HG02798 (cell line): ENCODE measurements at regions not wholly inside any gene's neighbourhood (a gene's known extent, or its start where the extent isn't known, plus 50 kb on each side); places are given as distances from the start of the nearest gene placed in this dataset.

Source experiments
- ATAC-seq: cut with Tn5 transposase; IDR thresholded peaks from one replicate; pipeline ENCODE4 v1.9.1; 2021; ENCODE audit warnings: mild to moderate bottlenecking; ENCODE audit not compliant: unreplicated experiment, poor library complexity

GRCh38 chr3:19093084-19093483 is 55.2 kb upstream of the KCNH8 start:
- ATAC-seq, result no peak

- ATAC-seq, result no peak
Measured at GRCh38 chr3:19077388-19077787, 70.9 kb upstream of the KCNH8 start.

- no peak for ATAC-seq
Measured at GRCh38 chr3:19075037-19075436, 73.3 kb upstream of the KCNH8 start.

GRCh38 chr3:19074257-19074900 is 73.9 kb upstream of the KCNH8 start:
- ATAC-seq, result no peak

DNA sequence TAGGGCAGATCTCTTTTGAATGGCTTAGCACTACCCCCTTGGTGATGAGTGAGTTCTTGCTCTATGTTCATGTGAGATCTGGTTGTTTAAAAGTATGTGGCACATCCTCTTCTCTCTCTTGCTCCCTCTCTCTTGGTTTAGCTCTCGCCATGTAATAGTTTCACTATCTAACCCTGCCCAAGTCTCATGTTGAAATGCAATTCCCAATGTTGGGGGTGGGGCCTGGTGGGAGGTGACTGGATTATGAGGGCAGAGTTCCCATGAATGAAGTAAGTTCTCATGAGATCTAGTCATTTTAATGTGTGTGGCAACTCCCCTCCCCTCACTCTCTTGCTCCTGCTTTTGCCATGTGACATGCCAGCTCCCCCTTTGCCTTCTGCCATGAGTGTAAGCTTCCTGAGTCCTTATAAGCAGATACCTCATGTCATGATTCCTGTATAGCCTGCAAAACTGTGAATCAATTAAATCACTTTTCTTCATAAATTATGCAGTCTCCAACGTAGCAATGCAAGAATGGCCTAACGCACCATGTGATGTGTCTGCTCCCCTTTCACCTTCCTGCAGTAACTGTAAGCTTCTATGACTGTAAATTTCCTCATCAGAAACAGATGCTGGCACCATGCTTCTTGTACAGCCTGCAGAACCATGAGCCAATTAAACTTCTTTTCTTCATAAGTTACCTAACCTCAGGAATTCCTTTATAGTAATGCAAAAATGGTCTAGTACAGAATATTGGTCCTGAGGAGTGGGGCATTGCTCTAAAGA is 74.8 kb upstream of the KCNH8 start:
- ATAC-seq, result no peak

DNA sequence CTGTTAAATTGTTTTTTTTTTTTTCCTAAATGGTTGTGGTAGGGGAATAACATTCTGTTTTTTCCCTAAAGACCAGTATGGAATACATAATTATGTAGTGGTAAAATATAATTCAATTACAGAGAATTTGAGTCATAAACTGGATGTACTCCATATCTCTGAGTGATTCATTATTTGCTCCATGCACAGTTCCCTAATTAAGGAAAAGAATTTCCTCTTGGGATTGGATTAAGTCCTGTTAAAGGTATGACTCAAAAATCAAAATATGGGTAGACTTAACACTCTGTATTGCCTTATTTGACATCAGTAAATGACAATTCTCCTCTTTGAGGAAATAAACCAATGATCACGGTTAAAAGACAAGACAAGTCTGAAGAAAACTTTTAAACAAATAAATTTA is 78.0 kb upstream of the KCNH8 start:
- no peak for ATAC-seq

DNA sequence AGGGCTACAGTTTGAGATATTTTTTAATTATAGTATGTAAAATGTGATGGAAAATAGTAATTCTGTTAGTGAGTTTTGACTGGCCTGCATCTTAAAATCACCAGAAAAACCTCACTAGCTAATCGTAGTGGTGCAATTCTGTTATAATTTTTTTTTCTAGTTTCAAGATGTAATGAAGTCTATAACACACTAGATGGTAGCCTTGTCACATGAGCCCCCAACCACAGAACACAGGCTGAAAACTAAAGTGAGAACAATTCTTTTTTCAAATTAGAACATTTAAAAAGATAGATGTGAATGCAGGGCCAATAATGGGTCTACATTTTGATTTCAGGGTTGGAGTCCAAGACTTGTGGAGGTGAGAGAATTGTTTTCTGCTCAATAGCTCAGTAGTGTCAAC is 83.3 kb upstream of the KCNH8 start:
- no peak for ATAC-seq

DNA sequence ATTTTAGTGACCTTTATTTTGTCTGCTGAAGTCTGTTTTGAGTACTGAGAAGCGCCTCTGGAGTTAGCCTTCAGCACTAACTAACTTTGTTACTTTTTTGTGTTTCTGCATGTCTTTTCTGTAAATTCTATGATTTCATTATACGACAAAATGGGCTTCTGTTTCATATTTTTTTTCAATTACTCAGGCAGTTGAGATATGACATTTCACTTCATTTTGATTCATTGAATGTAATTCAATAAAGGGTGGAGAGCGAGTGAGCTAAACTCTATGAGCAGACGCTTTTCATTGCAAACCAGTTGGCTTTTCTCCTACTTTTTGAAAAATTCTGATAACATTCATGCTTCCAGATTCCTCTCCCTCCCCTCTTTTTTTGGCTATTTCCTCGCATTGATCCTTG is 84.4 kb upstream of the KCNH8 start:
- ATAC-seq, result no peak

- ATAC-seq, result no peak
Measured at GRCh38 chr3:19060404-19060803, 87.9 kb upstream of the KCNH8 start.

- no peak for ATAC-seq
Measured at GRCh38 chr3:19052874-19053273, 95.4 kb upstream of the KCNH8 start.

DNA sequence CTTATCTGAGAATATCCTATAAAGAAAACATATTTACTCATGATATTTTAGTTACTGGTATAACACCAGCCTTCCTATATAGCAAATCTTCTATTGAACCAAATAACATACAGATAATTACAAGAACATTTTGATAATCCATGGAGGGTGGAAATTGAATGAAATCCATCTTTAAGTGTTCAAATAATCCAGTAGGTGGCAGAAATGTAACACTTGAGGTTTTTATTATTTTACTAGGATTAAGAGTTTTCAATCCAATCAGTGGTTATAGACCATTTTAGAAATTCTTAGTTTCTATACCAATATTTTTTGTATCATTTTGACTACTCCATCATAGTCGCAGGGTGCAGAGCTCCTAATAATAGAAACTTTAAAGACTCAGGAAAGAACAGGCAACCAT is 101.9 kb upstream of the KCNH8 start:
- ATAC-seq, result no peak

DNA sequence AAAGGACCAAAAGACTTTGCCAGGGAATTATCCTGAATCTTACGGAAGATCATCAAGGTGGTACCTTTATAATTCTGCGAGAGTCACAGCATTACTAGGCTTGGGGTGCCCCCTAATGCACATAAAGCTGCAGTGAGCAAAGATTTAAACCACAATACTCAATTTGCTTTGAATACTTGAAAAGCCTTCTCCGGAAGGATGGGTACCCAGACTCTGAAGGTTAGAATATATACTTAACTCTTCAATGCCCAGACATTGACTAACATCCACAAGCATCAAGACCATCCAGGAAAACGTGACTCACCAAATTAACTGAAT is 117.8 kb upstream of the KCNH8 start:
- no peak for ATAC-seq

DNA sequence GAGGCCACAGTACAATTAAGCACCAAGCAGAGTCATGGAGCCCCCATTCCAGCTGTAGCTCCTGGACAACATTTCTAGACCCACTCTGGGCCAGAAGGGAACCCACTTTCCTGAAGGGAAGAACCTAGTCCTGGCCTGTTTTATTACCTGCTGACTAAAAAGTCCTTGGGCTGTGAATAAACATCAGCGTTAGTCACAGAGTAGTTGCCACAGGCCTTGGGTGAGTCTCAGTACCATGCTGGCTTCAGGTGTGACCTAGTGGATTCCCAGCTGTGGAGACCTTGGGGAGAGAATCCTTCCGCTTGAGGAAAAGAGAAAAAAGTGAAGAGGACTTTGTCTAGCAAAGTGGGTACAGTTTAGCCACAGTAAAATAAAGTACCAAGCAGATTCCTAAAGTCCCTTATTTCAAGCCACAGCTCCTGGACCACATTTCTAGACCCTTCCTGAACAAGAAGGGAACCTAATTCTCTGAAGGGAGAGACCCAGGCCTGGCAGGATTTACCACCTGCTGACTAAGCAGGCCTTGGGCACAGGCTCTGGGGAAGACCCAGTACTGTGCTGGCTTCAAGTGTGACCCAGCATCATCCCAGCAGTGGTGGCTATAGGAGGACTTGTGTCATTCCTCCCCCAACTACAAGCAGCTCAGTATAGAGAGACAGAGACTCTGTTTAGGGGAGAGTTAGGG is 118.3 kb upstream of the KCNH8 start:
- ATAC-seq, result no peak

- ATAC-seq, result no peak
Measured at GRCh38 chr3:19025441-19025840, 122.9 kb upstream of the KCNH8 start.

DNA sequence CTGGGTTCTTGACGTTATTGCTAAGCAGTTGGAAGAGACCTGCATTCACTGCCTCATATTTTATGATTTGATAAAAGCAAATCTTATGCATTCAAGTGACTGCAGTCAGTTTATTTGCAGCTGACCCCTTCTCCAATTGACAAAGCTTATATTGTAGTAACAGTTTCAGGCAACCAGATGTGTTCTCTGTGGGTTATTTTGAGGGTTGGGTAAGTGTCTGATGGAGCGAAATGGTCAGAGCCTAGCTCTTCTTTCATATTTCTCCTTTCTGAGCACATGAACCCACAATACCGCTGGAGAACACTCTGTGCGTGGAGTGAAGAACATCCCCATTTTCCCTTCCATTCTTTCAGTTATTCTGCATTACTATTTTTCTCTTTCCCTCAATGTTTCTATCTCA is 125.8 kb upstream of the KCNH8 start:
- no peak for ATAC-seq

DNA sequence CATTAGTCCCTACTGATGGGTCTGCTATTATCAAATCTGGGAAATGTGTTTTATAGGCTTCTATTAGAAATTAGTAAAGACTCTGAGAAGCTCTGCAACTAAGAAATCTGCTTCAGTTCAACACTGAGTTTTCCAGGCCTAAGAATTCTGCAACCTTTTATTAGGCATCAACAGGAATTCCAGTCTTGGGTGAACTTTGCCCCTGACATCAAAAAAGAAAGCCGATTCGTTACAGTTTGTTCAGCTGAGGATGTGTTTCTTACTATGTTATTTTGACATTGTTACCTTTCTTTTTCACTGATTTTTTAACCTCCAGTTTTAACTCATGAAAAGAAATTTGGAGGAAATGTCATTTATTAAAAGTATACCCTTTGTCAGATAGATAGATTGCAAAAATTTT is 131.5 kb upstream of the KCNH8 start:
- ATAC-seq, result no peak

- ATAC-seq, result no peak
Measured at GRCh38 chr3:19013879-19014278, 134.4 kb upstream of the KCNH8 start.

- no peak for ATAC-seq
Measured at GRCh38 chr3:19012846-19013245, 135.5 kb upstream of the KCNH8 start.

DNA sequence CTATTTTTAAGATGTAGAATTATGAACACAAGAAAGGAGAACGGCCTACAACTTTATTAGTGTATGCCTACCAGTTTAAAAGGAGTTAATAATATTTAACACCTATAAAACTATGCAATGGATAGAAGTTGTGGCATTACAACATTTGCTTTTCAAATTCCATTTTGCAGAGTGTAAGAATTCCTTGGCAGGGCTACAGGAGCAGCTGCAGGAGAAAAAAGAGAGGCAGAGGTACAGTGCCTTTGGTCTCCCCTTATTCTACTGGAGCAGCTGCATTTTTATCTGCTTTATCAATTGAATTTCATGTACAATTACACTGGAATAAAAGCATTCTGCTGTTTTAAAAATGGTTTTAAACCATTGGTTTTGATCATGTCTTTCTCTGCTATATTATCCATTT is 145.7 kb upstream of the KCNH8 start:
- ATAC-seq, result no peak

GRCh38 chr3:18998069-18998468 is 150.2 kb upstream of the KCNH8 start:
- ATAC-seq, result no peak

GRCh38 chr3:18992709-18993108 is 155.6 kb upstream of the KCNH8 start:
- ATAC-seq, result no peak
